HG03558 (cell line): ENCODE measurements at regions not wholly inside any gene's neighbourhood (a gene's known extent, or its start where the extent isn't known, plus 50 kb on each side); places are given as distances from the start of the nearest gene placed in this dataset.
"Not testable (repeated sequence)": the region's sequence is repeated elsewhere in the genome, so short reads cannot be mapped to it uniquely, and the experiment has no call there.

Source experiments
- ATAC-seq: cut with Tn5 transposase; IDR thresholded peaks from one replicate; pipeline ENCODE4 v1.9.1; 2021; ENCODE audit warnings: moderate number of reproducible peaks; ENCODE audit not compliant: unreplicated experiment; ENCODE audit errors: extremely low read depth

- no peak for ATAC-seq
Measured at GRCh38 chr21:35190201-35190701, 141.1 kb upstream of the RUNX1 start.

GRCh38 chr21:35189077-35189863 lies 140.2 kb upstream of the RUNX1 start:
- peak; percentile 74 for ATAC-seq

- not testable (repeated sequence) for ATAC-seq
Measured at GRCh38 chr21:35183389-35183788, 134.3 kb upstream of the RUNX1 start.

GRCh38 chr21:35179990-35180540 lies 131.0 kb upstream of the RUNX1 start:
- ATAC-seq, result no peak

GRCh38 chr21:35178827-35179226 lies 129.7 kb upstream of the RUNX1 start:
- ATAC-seq, result no peak

- ATAC-seq, result no peak
Measured at GRCh38 chr21:35178098-35178497, 129.0 kb upstream of the RUNX1 start.

GRCh38 chr21:35172231-35172630 lies 123.1 kb upstream of the RUNX1 start:
- ATAC-seq, result no peak

- no peak for ATAC-seq
Measured at GRCh38 chr21:35171385-35171784, 122.3 kb upstream of the RUNX1 start.

GRCh38 chr21:35170818-35171217 lies 121.7 kb upstream of the RUNX1 start:
- no peak for ATAC-seq

GRCh38 chr21:35170244-35170643 lies 121.1 kb upstream of the RUNX1 start:
- no peak for ATAC-seq

GRCh38 chr21:35169574-35169973 lies 120.5 kb upstream of the RUNX1 start:
- no peak for ATAC-seq

GRCh38 chr21:35168735-35169134 lies 119.6 kb upstream of the RUNX1 start:
- ATAC-seq, result no peak

GRCh38 chr21:35164971-35165483 lies 115.9 kb upstream of the RUNX1 start:
- no peak for ATAC-seq

GRCh38 chr21:35164380-35164779 lies 115.3 kb upstream of the RUNX1 start:
- ATAC-seq, result no peak

GRCh38 chr21:35163411-35163810 lies 114.3 kb upstream of the RUNX1 start:
- no peak for ATAC-seq

GRCh38 chr21:35162831-35163230 lies 113.7 kb upstream of the RUNX1 start:
- ATAC-seq, result no peak

GRCh38 chr21:35159881-35160280 lies 110.8 kb upstream of the RUNX1 start:
- no peak for ATAC-seq

- not testable (repeated sequence) for ATAC-seq
Measured at GRCh38 chr21:35157374-35157773, 108.3 kb upstream of the RUNX1 start.

- ATAC-seq, result no peak
Measured at GRCh38 chr21:35156293-35157278, 107.5 kb upstream of the RUNX1 start.

GRCh38 chr21:35154788-35155187 lies 105.7 kb upstream of the RUNX1 start:
- no peak for ATAC-seq
